ENCODE measurements at regions not wholly inside any gene's neighbourhood (a gene's known extent, or its start where the extent isn't known, plus 50 kb on each side); places are given as distances from the start of the nearest gene placed in this dataset.

DNA sequence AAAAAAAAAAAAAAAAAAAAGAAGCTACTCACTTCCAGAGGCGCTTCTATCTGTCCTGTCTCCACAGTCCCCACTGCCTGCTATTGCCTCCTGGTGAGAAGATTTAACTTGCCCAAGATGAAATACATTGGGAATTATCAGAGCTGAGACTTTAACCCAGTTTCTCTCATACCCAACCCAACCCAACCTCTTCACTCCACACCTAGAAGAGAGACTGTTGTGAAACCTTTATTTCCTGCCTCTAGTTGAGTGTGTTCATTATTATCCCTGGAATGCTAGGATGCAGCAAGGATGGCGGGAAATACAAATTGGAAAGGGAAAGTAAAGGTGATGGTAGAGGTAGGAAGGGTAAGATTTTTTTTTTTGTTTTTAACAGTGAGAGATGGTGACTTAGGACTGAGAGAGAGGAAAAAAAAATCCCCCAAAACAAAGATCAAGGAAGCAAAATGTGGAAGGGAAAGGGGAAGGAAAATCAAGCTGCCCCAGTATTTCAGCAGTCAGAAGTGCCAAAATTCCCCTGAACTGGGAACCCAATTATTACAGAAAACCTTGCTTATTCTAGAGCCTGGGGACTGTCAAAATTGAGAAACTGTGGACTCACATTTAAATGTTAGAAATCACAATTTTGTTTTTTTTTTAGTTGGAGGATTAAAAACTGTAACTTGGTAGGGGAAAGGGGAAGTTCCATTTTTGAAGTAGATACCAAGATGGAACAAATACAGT, 253.0 kb downstream of the PTTG2 start:
- peaks cover 0 to 5% (median 2%) of the 10 kb centered on the region in 4 experiments; a peak in 3 of 7 replicates for H3K4me1 ChIP-seq (replicated peaks in 1 of 4; ENCODE audit: control insufficient read depth in 3 of 4, insufficient read depth in 4 of 4, low read length in 3 of 4)
- POLR2A ChIA-PET (ENCODE audit: partially characterized antibody): no interaction called here
- H2BK120ac ChIP-seq (replicated peaks; ENCODE audit: low read depth, low read length): no peak overlapping the region
- H3K9ac ChIP-seq (replicated peaks in 1 of 4; ENCODE audit: extremely low read depth in 1 of 4, low read depth in 3 of 4, low read length in 3 of 4): no peak overlapping the region
- no peak overlapping the region for H2AK5ac ChIP-seq (ENCODE audit: low read depth, low read length)
- WGBS, 2 experiments (ENCODE audit: extremely low coverage in 1 of 2, insufficient coverage in 1 of 2, insufficient read length in 1 of 2, insufficient replicate concordance in 2 of 2, low coverage in 1 of 2, low lambda C conversion rate in 2 of 2, missing lambda C conversion rate in 1 of 2): 93 to 100% methylated on average over 1 of the region's 2 CpGs
- H4K91ac ChIP-seq (replicated peaks; ENCODE audit: insufficient read length, low read length): no peak overlapping the region
- DNase-seq (ENCODE audit: low read depth in 1 of 2, low spot score in 2 of 2) (no peak), FAIRE-seq (no peak)
- no peak overlapping the region for H4K5ac ChIP-seq (ENCODE audit: insufficient read length, low read depth, low read length)
- H3K79me2 ChIP-seq (ENCODE audit: control insufficient read depth in 1 of 2, insufficient read depth in 2 of 2, low read length in 2 of 2): no peaks in the 10 kb centered on the region
- H4K20me1 ChIP-seq (replicated peaks in 1 of 2; ENCODE audit: control insufficient read depth in 1 of 2, insufficient read depth in 2 of 2, low read length in 2 of 2): no peaks in the 10 kb centered on the region
- H3K27ac ChIP-seq (ENCODE audit: low read depth, low read length): no peak overlapping the region
- H3K14ac ChIP-seq (ENCODE audit: insufficient read length): no peak overlapping the region
- no peak overlapping the region for H4K8ac ChIP-seq (ENCODE audit: extremely low read depth, insufficient read depth, low read length)
- no peak overlapping the region for H3K23ac ChIP-seq (ENCODE audit: insufficient read length)
- no peak overlapping the region for H3K18ac ChIP-seq (ENCODE audit: extremely low read depth, low read length)
- no peak overlapping the region for H3K56ac ChIP-seq (replicated peaks; ENCODE audit: insufficient read length, low read depth, low read length)
- H3K79me1 ChIP-seq (ENCODE audit: low read depth, low read length): no peaks in the 10 kb centered on the region
- peaks cover 2% of the 10 kb centered on the region; the same call in 1 of the 2 replicates for H3K23me2 ChIP-seq (ENCODE audit: low read depth, low read length)
- no peaks in the 10 kb centered on the region for H3K27me3 ChIP-seq (replicated peaks in 1 of 4; ENCODE audit: control insufficient read depth in 3 of 4, extremely low read depth in 1 of 4, insufficient read depth in 3 of 4, low read length in 3 of 4)
- no peak overlapping the region for H3K4me3 ChIP-seq (ENCODE audit: extremely low read depth in 1 of 4, insufficient read depth in 2 of 4, low read depth in 3 of 4, low read length in 4 of 4)
- H2BK20ac ChIP-seq (ENCODE audit: low read length): no peak overlapping the region
- H3K4ac ChIP-seq (replicated peaks; ENCODE audit: insufficient read length, low read depth, low read length): no peak overlapping the region
- no peak overlapping the region for H2AFZ ChIP-seq (ENCODE audit: low read length)
- CTCF ChIA-PET (ENCODE audit: partially characterized antibody): interaction anchor here (1.3 to 3.0 kb wide), 2 partner anchors 33 to 39 kb away, joined by 3 to 10 read pairs; no protein-coding TSS in a partner anchor
- H3K4me2 ChIP-seq (ENCODE audit: insufficient read depth in 1 of 2, low read depth in 2 of 2, low read length in 2 of 2): no peak overlapping the region
- H3K9me3 ChIP-seq (ENCODE audit: insufficient read depth in 2 of 2, low read depth in 1 of 2, low read length in 1 of 2): no peaks in the 10 kb centered on the region
- no peaks in the 10 kb centered on the region for H3K36me3 ChIP-seq (ENCODE audit: control insufficient read depth in 2 of 4, insufficient read depth in 4 of 4, low read length in 3 of 4)
- H2BK5ac ChIP-seq (ENCODE audit: low read depth, low read length): no peak overlapping the region
- H2BK15ac ChIP-seq (ENCODE audit: low read length): no peak overlapping the region
- H2BK12ac ChIP-seq (ENCODE audit: low read depth, low read length): no peak overlapping the region
- no peak for TF ChIP-seq TAF7 (optimal IDR thresholded peaks at IDR 0.05; ENCODE audit: borderline replicate concordance, low read depth, low read length)
- no peak for TF ChIP-seq RNF2 (IDR thresholded peaks at IDR 0.05; ENCODE audit: borderline replicate concordance, low read depth, low read length, missing control alignments, poor library complexity, severe bottlenecking)
- TF ChIP-seq BCL11A (IDR thresholded peaks at IDR 0.05; ENCODE audit: low read depth in 2 of 2, low read length in 2 of 2): no peak
- TF ChIP-seq YY1 (IDR thresholded peaks at IDR 0.05; ENCODE audit: low read depth, low read length): no peak
- TF ChIP-seq BACH1 (IDR thresholded peaks at IDR 0.05; ENCODE audit: low read length): no peak
